ENCODE measurements at regions not wholly inside any gene's neighbourhood (a gene's known extent, or its start where the extent isn't known, plus 50 kb on each side); places are given as distances from the start of the nearest gene placed in this dataset.

DNA sequence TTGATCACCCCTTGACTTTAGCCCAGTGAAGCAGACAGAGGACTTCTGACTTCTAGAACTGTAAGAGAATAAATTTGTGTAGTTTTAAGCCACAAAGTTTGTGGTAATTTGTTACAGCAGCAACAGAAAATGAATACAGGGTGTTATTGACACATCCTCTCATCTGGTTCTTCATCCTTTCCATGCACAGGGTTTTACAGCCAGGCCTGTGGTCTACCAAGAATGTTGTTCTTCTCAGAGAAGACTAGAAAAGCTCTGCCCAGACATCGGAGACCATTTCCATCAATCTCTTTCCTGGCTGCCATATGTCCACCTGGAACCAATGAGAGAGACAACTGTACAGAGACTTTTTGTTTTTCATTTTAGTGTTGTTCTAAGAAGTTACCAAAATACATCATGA, 308.2 kb upstream of the AMIGO2 start (continued):
- TF ChIP-seq, protein P1, sequence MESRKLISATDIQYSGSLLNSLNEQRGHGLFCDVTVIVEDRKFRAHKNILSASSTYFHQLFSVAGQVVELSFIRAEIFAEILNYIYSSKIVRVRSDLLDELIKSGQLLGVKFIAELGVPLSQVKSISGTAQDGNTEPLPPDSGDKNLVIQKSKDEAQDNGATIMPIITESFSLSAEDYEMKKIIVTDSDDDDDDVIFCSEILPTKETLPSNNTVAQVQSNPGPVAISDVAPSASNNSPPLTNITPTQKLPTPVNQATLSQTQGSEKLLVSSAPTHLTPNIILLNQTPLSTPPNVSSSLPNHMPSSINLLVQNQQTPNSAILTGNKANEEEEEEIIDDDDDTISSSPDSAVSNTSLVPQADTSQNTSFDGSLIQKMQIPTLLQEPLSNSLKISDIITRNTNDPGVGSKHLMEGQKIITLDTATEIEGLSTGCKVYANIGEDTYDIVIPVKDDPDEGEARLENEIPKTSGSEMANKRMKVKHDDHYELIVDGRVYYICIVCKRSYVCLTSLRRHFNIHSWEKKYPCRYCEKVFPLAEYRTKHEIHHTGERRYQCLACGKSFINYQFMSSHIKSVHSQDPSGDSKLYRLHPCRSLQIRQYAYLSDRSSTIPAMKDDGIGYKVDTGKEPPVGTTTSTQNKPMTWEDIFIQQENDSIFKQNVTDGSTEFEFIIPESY (IDR thresholded peaks at IDR 0.05; ENCODE audit: borderline replicate concordance, low read depth) = no peak
- TF ChIP-seq FOXM1 (IDR thresholded peaks at IDR 0.05; ENCODE audit: low read depth) (no peak), RAD21 (IDR thresholded peaks at IDR 0.05; ENCODE audit: low read length) (no peak), EZH2phosphoT487 (IDR thresholded peaks at IDR 0.05; ENCODE audit: borderline replicate concordance, low read depth) (no peak), TEAD4 (IDR thresholded peaks at IDR 0.05; ENCODE audit: borderline replicate concordance, insufficient read depth) (no peak)

DNA sequence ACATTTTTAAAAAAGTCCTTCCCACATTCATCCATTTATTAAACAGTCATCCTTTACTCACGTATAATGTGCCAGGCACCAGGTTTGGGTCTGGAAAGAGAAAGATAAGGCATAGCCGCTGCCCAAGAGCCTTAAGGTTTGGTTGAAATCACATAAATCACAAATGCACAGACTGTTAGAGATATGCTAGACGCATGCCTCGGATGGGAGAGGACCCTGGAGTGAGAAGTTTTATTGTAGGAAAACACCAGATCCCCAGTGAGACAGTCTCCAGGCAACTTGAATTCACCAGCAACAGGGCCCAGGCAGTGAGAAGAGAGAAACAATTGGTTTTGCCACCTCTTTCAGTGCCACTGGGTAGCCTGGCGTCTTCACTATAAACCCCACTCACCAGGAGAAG, 305.9 kb upstream of the AMIGO2 start:
- H3K27me3 ChIP-seq (ENCODE audit: insufficient read depth) = peaks cover 25% of the 10 kb centered on the region; the same call in 1 of the 2 replicates
- H3K4me2 ChIP-seq = no peak overlapping the region
- H3K9me3 ChIP-seq = no peaks in the 10 kb centered on the region
- no peaks in the 10 kb centered on the region for H3K4me1 ChIP-seq (ENCODE audit: control insufficient read depth in 1 of 2, insufficient read depth in 2 of 2, low read depth in 1 of 2, low read length in 1 of 2)
- H2AFZ ChIP-seq (ENCODE audit: low read depth) = no peak overlapping the region
- TF ChIP-seq RXRA (IDR thresholded peaks at IDR 0.05; ENCODE audit: borderline replicate concordance, low read depth) (no peak), GABPA (IDR thresholded peaks at IDR 0.05; ENCODE audit: low read depth) (no peak), JUND (IDR thresholded peaks at IDR 0.05) (no peak), SIN3A (IDR thresholded peaks at IDR 0.05; ENCODE audit: borderline replicate concordance, low read depth, low read length) (no peak), CHD2 (IDR thresholded peaks at IDR 0.05; ENCODE audit: low read length, partially characterized antibody) (no peak), TCF12 (IDR thresholded peaks at IDR 0.05) (no peak), NFIC (IDR thresholded peaks at IDR 0.05; ENCODE audit: borderline replicate concordance) (no peak), ELF1 (IDR thresholded peaks at IDR 0.05) (no peak), GATA2 (CRISPR knock-in tag; IDR thresholded peaks at IDR 0.05) (no peak), EZH2phosphoT487 (IDR thresholded peaks at IDR 0.05; ENCODE audit: borderline replicate concordance, low read depth) (no peak), SMC3 (IDR thresholded peaks at IDR 0.05; ENCODE audit: low read depth, low read length) (no peak), FOSL2 (IDR thresholded peaks at IDR 0.05; ENCODE audit: borderline replicate concordance, low read depth) (no peak), RFX5 (IDR thresholded peaks at IDR 0.05; ENCODE audit: low read length) (no peak)
- no peak overlapping the region for H3K4me3 ChIP-seq (ENCODE audit: low read depth in 2 of 2, low read length in 1 of 2)
- WGBS (ENCODE audit: low lambda C conversion rate) = 39% methylated on average over 5 of the region's 5 CpGs
- H3K9me2 ChIP-seq = no peaks in the 10 kb centered on the region
- H3F3A ChIP-seq (replicated peaks; ENCODE audit: insufficient read depth) = no peaks in the 10 kb centered on the region
- ChIA-PET CTCF (no interaction called here), POLR2A (no interaction called here)
- no peaks in the 10 kb centered on the region for H3K36me3 ChIP-seq (replicated peaks in 1 of 2; ENCODE audit: control insufficient read depth in 1 of 2, insufficient read depth in 2 of 2, low read length in 1 of 2)
- H3K79me2 ChIP-seq (ENCODE audit: insufficient read depth) = no peaks in the 10 kb centered on the region
- no peak overlapping the region for H3K9ac ChIP-seq
- H3K27ac ChIP-seq (ENCODE audit: low read depth in 2 of 2, low read length in 1 of 2) = no peak overlapping the region
- DNase-seq = no peak
- no peaks in the 10 kb centered on the region for H4K20me1 ChIP-seq (ENCODE audit: insufficient read depth)

GRCh38 chr12:47383942-47384341, 304.2 kb upstream of the AMIGO2 start:
- Histone ChIP-seq H3K9ac (no peak overlapping the region), H3K4me3 (ENCODE audit: low read depth in 2 of 2, low read length in 1 of 2) (no peak overlapping the region), H3K27ac (ENCODE audit: low read depth in 2 of 2, low read length in 1 of 2) (no peak overlapping the region), H3K27me3 (ENCODE audit: insufficient read depth) (peaks cover 25% of the 10 kb centered on the region; the same call in 1 of the 2 replicates), H3K36me3 (replicated peaks in 1 of 2; ENCODE audit: control insufficient read depth in 1 of 2, insufficient read depth in 2 of 2, low read length in 1 of 2) (no peaks in the 10 kb centered on the region), H3K4me2 (no peak overlapping the region), H2AFZ (ENCODE audit: low read depth) (no peak overlapping the region), H3F3A (replicated peaks; ENCODE audit: insufficient read depth) (no peaks in the 10 kb centered on the region), H3K9me3 (no peaks in the 10 kb centered on the region), H3K79me2 (ENCODE audit: insufficient read depth) (no peaks in the 10 kb centered on the region), H3K4me1 (ENCODE audit: control insufficient read depth in 1 of 2, insufficient read depth in 2 of 2, low read depth in 1 of 2, low read length in 1 of 2) (0 out of 4 replicates have a peak, but pooled peaks cover 0 to under 1% of the 10 kb centered on the region in 2 experiments), H3K9me2 (no peaks in the 10 kb centered on the region), H4K20me1 (ENCODE audit: insufficient read depth) (no peaks in the 10 kb centered on the region)
- ChIA-PET CTCF (no interaction called here), POLR2A (no interaction called here)
- WGBS (ENCODE audit: low lambda C conversion rate) = 10% methylated on average over 4 of the region's 4 CpGs
- DNase-seq = no peak
- TF ChIP-seq, protein P2, sequence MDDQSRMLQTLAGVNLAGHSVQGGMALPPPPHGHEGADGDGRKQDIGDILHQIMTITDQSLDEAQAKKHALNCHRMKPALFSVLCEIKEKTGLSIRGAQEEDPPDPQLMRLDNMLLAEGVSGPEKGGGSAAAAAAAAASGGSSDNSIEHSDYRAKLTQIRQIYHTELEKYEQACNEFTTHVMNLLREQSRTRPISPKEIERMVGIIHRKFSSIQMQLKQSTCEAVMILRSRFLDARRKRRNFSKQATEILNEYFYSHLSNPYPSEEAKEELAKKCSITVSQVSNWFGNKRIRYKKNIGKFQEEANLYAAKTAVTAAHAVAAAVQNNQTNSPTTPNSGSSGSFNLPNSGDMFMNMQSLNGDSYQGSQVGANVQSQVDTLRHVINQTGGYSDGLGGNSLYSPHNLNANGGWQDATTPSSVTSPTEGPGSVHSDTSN (IDR thresholded peaks at IDR 0.05) = no peak
- TF ChIP-seq, protein P1 (IDR thresholded peaks at IDR 0.05; ENCODE audit: borderline replicate concordance, low read depth) = no peak
- TF ChIP-seq FOSL2 (IDR thresholded peaks at IDR 0.05; ENCODE audit: borderline replicate concordance, low read depth) (no peak), TCF12 (IDR thresholded peaks at IDR 0.05) (no peak), MEF2A (IDR thresholded peaks at IDR 0.05; ENCODE audit: borderline replicate concordance, low read depth) (no peak), USF1 (IDR thresholded peaks at IDR 0.05; ENCODE audit: borderline replicate concordance, low read depth) (no peak), CHD2 (IDR thresholded peaks at IDR 0.05; ENCODE audit: low read length, partially characterized antibody) (no peak), FOXJ3 (CRISPR knock-in tag; IDR thresholded peaks at IDR 0.05) (no peak), RCOR1 (IDR thresholded peaks at IDR 0.05; ENCODE audit: low read length) (no peak), NFIC (IDR thresholded peaks at IDR 0.05; ENCODE audit: borderline replicate concordance) (no peak)

Measured in SK-N-SH (cell line).